Fibroblast of skin of right quadriceps (primary cell): ENCODE measurements at regions not wholly inside any gene's neighbourhood (a gene's known extent, or its start where the extent isn't known, plus 50 kb on each side); places are given as distances from the start of the nearest gene placed in this dataset.

Source experiments
- DNase-seq: peaks from one replicate; pipeline ENCODE4 v3.0.0-alpha.2; 2013

DNA sequence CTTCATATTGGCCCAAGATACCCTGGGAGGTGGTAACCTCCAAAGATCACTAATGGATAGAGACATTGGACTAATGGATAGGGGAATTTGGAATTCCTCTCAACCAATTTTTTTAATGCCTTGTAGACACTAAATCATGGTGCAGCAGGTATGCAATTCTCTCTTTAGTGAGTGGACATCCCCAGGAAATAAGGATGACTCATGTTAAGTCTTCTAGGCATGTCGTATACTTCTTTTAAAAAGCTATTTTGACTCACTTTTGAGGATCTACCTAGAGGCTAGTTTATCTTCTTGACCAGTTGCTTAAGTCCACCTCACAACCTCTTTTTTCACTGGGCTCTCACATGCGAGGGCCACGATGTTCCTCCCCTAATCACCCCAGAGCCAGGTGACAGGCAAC is 211.6 kb upstream of the CDH12 start:
- DNase-seq = no peak

DNA sequence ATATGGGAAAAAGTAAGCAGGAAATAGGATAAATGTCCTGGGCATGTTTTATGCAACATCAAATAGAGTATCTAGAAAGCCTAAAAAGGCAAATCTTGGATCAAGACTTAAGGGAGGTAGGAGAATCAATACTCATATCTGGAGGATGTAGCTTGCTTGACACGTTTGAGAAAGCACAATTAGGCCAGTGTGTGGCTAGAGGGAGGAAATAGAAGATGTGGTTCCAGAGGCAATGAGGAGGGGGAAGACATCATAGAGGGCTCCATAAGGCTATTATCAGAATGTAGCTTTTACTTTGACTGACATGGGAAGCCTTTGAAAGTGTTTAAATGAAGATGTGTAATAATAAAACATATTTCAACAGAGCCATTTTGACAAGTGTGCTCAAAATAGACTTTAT is 200.7 kb upstream of the CDH12 start:
- DNase-seq = no peak

DNA sequence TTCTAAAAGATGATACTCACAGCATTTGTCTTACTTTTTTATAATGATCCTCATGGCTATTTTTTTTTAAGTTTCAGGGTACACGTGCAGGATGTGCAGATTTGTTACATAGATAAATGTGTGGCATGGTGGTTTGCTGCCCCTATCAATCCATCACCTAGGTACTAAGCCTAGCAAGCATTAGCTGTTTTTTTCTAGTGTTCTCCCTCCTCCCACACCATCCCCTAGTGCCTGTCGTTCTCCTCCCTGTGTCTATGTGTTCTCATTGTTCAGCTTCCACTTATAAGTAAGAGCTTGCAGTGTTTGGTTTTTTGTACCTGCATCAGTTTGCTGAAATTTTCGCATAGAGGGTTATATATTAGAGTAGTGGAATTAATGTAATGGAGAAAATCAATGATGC is 189.1 kb upstream of the CDH12 start:
- no peak for DNase-seq

DNA sequence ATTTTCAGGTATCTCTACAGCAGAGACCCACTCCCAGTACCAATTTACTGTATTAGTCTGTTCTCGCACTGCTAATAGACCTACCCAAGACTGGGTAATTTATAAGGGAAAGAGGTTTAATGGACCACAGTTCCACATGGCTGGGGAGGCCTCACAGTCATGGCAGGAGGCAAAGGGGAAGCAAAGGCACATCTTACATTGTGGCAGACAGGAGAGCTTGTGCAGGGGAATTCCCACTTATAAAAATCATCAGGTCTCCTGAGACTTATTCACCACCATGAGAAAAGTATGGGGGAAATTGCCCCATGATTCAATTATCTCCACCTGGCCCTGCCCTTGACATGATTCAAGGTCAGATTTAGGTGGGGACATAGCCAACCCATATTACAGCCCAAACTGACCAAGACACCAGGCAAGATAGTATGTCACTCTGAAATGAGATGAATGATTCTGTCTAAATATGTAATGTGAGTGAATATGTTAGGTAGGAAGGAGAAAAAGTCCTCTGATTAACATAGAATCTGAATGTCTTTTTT is 182.5 kb upstream of the CDH12 start:
- no peak for DNase-seq

DNA sequence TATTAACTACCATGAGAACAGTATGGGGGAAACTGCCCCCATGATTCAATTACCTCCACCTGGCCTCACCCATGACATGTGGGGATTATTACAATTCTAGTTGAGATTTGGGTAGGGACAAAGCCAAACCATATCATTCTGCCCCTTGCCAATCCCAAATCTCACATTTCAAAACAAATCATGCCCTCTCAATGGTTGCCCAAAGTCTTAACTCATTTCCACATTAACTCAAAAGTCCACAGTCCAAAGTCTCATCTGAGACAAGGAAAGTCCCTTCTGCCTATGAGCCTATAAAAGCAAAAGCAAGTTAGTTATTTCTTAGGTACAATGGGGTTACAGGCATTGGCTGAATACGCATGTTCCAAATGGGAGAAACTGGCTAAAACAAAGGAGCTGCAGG is 180.7 kb upstream of the CDH12 start:
- DNase-seq = no peak

DNA sequence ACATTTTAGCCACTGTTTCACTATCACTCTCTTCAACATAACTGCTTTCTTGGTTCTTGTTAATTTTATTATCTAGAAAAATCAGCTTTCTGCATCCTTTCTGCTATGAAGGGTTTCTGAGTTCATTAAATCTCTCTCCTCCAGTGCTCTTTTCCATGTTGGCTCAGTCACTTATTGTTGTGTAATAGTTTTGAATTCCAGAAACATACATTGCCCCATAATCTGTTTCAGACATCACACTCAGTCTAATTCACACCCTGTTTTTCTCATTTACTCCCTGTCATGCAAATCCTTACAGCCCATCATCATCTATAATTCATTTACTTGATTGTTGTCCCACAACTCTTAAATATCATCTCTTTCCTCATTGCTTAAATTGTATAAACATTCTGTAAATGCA is 176.1 kb upstream of the CDH12 start:
- DNase-seq = no peak

DNA sequence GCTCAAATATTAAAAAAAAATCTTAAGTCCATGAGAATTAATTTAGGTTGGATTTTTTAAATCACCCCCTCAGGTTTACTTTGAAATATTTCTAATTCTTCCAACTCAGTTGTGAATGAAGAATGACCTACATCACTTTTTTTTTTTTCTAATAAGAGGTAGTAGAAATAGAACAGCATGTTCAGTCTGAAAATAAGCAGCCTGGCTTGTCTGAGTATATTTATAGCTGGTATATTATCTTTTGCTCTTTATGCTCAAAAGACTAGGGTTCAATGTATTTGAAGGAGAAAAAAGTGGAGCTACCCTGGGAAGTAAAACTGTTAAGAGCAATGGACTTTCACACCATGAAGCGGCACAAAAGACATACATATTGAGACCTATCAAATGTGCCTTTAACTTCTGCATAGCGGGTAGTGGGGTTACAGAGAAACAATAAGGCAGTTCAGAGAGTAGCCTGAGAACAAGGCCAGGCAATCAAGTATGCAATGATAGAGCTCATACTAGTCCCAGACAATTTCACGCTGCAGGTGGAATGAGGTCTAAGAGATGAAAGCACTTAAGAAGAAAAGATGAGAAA is 175.4 kb upstream of the CDH12 start:
- no peak for DNase-seq

DNA sequence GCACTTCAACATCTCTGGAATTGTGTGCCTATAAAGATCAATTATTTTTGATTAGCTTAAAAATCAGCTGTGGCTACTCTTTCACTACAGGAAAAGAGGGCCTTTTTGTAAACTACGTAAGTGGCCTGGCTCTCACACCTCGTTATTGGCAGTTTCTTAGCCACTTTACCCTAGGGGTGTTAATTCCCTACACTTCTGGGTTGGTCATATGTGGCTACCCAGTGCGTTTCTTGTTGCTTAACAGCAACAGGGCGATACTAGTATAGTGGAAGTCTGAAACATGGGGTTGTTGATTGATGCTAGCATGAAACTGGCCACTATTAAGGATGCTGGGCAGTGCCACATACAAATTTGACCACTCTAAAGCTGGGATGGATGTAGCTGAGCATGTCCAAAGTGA is 174.7 kb upstream of the CDH12 start:
- DNase-seq = no peak

DNA sequence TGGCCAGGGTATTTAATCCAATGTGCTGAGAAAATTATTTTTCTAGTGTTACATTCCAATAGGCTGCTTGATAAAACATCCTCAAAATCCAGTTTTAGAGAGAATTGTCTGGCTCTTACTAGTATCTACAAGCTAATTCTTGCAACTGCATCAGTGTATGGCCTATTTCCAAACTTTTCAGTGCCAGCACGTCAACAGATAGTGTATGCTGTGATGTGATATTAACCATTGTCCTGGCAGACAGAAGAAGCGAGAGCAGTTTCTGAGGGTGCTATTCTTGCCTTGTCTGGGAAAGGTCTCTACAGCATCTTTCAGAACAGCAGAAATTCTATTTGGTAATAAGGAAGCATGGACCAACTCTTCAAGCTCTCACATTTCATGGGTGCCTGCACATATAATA is 174.2 kb upstream of the CDH12 start:
- no peak for DNase-seq

DNA sequence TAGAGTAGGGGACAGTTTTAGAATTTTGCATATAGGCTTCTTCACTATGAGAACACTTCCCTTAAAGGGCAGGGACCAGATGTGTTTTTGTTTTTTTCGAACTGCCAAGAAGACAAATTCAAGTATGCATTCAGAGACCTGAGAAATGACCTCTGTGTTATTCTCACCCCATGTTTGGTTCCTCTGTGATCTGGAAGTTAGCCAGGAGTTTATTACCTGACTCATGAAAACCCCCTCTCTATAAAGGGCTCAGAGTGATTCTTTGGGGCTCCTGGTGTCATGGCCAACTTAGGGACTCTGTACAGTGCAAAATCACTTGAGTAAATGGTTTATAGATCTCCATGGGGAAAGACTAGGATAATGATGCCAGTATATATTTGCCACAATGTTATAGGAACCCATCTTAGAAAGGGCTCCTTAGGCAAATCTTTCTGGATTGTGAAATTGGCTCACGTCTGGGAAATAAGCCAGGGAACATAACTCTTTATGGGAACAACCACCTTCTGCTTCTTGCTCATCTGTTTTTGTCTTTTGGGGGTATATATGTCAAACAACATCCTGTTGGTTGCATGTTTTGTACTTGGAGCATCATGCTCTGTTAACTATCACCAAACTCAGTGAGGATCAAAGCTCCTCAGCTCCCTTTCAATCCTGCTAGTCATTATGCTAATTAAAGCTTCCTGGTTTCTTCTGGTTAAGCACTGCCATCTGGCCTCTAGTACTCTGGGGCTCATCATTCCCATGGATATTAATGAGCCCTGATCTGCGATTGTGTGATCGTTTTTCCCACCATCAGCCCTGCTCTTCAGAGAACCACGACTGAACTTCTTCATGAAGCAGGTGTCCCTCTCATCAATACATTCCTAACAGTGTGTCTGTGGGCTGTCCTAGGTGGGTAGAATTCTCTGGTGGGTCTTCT is 173.4 kb upstream of the CDH12 start:
- DNase-seq = peak; percentile 30

DNA sequence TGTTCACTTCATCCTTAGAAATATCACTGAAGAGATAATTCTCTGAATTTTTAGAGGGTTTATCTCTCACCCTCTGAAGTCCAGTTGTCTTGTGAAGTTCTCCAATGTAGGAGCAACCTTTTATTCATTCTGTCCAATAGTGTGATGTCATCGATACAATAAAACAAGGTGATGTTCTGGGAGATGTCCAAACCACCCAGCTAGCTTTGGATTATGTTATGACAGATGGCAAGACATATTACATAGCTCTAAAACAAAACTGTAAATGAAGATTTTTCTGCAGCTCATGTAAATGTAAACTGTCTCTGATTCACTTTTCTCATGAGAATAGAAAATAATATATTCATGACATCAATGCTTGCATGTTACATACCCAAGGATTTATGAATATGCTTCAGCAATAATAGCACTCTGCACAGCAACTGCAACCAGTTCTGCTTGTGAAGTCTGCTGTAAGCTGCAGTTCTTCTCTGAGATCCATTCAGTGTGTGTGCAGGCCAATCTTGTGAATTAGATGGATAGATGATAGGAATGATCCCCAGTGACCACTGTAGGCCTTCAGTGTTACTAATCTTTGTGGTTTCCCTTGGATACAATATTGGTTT is 172.6 kb upstream of the CDH12 start:
- DNase-seq = peak; percentile 5

DNA sequence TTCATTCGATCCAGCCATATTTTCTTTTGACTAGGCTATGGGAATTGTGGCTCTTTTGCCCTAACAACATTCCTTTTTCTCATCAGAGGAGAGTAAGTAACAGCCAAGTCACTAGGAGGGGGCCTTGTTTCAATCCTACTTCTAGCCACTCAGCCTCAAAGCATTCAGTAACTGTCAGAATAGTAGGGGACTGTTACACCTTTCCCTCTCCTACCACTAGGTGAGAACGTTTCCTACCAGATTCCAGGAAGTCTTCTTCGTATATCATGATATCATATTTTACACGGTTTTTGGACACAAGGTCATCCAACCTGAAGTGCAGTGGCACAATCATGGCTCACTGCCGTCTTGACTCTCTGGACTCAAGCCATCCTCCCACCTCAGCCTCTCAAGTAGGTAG is 171.3 kb upstream of the CDH12 start:
- DNase-seq = no peak

DNA sequence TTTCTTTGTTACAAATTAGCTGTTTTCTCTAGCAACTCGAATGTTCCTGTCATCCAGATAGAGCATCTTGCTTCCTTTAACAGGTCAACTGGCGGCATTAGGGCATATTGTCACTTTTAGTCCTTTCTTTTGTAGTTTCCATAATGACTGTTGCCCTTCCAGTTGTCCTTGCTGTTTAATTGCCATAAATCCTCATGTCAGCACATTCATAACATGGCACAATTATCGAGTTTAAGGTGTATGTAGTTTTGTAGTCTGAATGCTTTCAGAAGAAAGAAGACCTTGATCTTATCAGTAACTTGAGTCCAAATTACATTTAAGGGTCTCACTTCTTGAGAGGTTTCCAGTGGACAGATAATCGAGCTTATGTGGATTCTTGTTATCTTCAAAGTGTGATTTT is 161.7 kb upstream of the CDH12 start:
- DNase-seq = no peak

DNA sequence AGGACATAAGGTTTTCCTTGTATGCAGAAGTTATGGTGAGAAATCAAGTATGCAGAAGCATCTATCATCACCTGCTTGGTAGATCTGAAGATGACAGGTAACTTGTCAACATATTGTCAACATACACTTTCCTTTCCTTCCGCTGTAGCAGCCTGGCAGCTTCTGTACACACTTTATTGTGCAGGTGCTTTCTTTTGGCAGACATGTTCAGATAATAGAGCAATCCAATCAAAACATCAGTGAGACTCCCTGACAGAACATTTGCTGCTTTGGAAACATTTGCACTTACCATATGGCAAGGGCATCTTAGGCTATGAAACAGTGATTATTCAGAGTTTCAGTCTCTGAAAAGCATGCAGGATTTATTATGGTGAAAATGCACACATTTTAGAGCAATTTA is 161.1 kb upstream of the CDH12 start:
- no peak for DNase-seq

DNA sequence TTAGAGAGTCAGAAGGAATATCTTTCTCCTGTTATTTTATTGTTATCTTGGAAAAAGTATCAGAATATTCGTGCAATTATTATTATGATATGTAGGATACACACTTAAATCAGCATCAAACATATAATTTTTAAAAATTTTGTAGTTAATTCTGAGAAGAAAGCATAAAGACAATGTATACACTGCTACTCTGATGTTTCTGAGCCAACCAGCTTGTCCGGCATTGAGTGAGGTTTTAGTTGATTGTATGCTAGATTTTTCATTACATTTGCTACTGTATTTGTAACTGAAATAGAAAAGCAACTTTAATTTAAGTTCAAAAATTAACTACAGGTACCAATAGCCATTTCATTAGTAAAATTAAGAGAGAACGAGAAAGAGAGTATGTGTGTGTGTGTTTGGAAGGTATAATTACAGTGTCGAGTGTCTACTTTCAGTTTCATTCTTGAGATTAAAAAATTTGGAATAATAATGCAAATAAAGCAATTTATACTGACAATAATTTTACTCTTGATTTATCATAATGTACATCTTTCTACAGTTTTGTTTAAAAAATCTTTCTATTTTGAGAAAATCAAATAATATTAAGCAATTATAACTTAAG is 160.4 kb upstream of the CDH12 start:
- no peak for DNase-seq

DNA sequence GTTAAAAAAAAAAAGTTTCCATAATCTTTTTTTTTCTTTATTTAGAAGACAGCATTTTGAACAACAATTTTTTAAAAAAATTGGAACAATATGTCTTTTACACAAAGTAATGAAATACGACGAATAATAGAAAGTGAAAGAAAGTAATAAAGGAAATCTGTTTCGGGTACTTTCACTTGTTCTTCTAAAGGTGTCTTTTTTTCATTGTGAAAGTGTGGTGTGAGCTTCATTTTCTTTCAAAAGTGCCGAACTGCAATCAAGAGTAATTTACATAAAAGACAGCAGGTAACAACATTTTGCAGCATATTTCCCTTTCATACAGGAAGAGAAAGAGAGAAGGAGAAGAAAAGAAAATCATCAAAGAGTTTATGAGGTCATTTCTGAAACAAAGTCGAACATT is 159.7 kb upstream of the CDH12 start:
- no peak for DNase-seq

DNA sequence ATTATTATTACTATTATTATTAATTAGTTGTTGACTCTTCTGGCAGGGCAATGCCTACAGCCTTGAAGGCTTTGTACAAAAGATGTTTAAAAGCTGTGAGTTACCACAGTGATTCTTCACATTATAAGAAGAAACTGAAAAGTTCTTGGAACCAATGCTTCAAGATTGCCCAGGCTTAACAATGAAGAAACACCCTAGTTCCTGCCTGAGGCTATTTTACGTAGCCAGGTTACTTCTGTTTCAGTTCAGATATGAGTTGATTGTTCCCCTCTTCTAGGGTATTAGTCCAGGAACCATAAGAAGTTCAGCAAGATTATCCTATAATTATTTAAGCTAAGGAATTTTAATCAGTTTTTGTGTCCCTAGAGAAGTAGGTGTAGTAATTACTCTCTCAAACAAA is 154.6 kb upstream of the CDH12 start:
- no peak for DNase-seq

DNA sequence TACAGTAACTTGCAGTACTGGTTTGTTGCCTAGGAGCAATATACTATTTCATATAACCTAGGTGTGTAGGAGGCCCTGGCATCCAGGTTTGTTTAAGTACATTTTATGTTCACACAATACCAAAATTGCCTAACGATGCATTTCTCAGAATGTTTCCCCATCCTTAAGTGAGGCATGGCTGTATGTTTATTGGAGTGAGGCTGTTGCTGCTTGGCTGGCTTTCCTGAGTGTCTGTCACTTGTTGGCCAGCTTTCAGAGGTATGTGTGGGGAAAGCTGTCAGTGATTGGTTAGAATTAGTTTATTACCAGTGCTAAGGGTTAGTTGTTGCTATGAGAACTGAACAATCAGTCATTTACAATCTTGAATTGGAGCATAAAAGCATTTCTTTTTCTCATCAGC is 154.1 kb upstream of the CDH12 start:
- no peak for DNase-seq

DNA sequence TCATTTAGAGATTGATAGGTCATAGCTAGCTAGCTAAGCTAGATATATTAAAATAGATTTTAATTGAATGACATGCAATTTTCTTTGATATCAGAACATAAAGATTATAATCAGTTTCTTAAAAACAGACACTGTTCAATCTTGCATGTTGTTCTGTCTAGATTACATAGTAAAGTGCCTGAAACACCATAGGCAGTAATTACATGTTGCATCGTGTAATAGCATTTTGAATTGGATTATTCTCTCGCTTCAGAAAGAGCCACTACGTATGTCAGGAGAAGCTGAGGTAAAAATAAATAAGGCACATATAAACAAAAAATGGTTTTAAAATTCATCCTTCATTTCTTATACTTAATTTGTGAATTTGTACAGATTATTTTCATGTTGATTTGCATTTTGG is 148.0 kb upstream of the CDH12 start:
- no peak for DNase-seq

DNA sequence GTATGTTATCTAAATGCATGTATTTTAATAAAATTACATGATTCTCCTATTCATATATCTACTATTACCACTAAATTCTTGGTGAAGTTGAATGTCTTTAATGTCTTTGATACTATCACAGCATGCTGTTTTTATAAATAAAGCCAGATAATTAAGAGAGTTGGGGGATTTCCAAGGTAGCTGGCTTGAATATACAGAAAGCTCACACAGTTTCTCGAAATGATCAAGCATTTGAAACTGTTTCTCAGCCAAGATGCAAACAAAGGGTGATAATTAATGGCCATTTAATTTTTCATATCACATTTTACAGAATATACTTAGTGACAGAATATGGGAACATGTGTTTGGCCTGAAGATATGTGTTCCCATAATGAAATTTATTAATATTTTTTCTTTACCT is 145.6 kb upstream of the CDH12 start:
- no peak for DNase-seq

DNA sequence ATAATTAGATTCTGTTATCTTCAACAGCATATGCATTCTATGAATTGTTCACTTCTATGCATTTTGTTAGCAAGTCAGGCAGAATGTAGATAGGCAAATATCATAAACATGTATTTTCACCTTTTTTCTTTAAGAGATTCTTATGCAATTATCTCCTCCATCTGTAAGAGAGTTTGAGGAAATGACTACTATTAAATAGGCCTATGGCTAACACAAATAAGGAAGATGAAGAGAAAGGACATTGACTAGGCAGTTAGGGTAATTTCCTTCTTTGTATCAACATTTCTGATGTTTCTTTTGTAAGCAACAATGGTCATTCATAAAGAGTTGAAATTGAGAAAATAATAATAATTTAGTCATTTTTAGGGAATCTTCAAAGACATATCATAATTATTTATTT is 145.2 kb upstream of the CDH12 start:
- DNase-seq = no peak

DNA sequence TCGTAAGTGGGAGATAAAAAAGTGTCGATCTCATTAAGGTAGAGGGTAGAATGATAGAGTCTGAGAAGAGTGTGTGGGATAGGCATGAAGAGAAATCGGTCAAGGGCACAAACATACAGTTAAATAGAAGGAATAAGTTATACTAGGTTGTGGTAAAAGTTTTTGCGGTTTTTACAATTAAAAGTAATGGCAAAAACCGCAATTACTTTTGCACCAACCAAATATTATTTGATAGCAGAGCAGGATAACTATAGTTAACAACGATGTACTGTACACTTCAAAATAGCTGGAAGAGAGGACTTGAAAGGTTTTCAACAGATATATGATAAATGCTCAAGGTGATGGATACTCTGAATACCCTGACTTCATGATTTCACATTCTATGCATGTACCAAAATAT is 135.8 kb upstream of the CDH12 start:
- no peak for DNase-seq

DNA sequence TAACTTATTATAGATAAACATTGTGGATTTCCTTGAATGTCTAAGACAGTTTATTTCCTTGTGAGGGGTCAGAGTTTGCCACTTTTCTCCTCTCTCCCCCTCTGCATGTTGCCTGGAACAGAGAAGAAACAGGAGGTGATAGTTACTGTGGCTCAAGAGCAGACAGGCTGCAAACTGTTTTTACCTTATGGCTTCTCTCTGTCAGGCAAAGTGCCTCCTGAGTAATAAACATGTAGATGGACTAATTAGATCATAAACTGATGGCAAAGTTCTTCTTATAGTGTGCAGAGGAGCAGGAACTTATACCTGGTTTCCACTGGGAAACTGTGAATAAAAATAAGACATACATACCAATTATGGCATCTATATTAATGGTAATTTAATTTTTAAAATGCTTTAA is 133.1 kb upstream of the CDH12 start:
- DNase-seq = no peak

DNA sequence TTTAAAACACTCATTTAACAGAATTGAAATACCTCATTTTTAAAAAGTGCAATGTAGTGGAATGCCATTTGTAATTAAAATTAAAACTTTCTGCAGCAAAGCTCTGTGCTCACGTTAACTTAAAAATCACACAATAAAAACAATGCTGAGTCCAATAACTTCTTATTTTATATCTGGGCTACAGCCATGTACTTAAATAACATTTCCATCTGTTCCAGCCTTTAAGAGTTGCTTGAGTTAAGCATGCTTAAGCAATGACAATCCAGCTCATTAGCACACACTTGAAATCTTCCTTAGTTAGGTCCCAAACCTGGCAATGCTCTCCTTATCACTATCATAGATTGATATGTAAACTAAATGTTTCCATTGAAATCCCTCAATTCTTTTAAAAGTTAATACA is 132.3 kb upstream of the CDH12 start:
- no peak for DNase-seq
